ENCODE measurements at regions not wholly inside any gene's neighbourhood (a gene's known extent, or its start where the extent isn't known, plus 50 kb on each side); places are given as distances from the start of the nearest gene placed in this dataset.
A peak's percentile ranks its signal among the peaks of the same experiment; 100 is the strongest.
"Not testable (repeated sequence)": the region's sequence is repeated elsewhere in the genome, so short reads cannot be mapped to it uniquely, and the experiment has no call there.

DNA sequence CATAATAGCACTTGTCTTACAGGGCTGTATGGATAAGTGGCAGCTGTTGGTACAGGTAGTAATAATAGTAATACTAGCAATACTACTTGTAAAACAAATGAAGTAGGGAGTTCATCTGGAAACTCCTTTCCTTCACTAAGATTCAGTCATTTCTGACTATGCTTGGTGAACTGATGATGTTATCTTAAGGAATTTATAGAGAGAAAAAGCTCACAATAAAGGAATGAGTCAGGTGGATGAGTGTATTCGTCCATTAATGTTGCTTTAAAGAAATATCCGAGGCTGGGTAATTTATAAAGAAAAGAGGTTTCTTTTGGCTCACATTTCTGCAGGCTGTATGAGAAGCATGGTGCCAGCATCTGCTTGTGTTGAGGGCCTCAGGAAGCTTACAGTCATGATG lies 477.3 kb downstream of the KLF12 start:
- Histone ChIP-seq H3F3A (ENCODE audit: low read length, unreplicated experiment) (no peaks in the 10 kb centered on the region), H3K79me2 (ENCODE audit: low read length) (no peaks in the 10 kb centered on the region), H3K9me3 (ENCODE audit: low read length) (peaks cover 5% of the 10 kb centered on the region; the same call in 1 of the 2 replicates), H4K20me1 (ENCODE audit: low read length) (no peaks in the 10 kb centered on the region), H3K9me2 (replicated peaks; ENCODE audit: low read length) (no peaks in the 10 kb centered on the region), H2AFZ (ENCODE audit: low read length) (no peak overlapping the region), H3K4me1 (ENCODE audit: insufficient read depth, low read length) (peaks cover 6% of the 10 kb centered on the region; the same call in 1 of the 2 replicates), H3K9ac (ENCODE audit: low read length) (peak overlapping the region; percentile 14; the same call in 1 of the 2 replicates), H3K36me3 (ENCODE audit: low read depth, low read length) (peaks cover 8% of the 10 kb centered on the region; the same call in 1 of the 2 replicates), H3K4me2 (ENCODE audit: low read length) (peak overlapping the region; percentile 15; the same call in 1 of the 2 replicates), H3K27ac (ENCODE audit: low read length) (peak overlapping the region; percentile 77), H3K4me3 (ENCODE audit: low read length) (no peak overlapping the region), H3K27me3 (ENCODE audit: low read length) (no peaks in the 10 kb centered on the region)
- intact Hi-C loops (cut with micrococcal nuclease): no loop called here
- TF ChIP-seq EZH2 (IDR thresholded peaks at IDR 0.05; ENCODE audit: low read length, unreplicated experiment) (no peak), CTCF (conservative IDR thresholded peaks at IDR 0.05; ENCODE audit: low read depth, low read length) (no peak), EZH2phosphoT487 (IDR thresholded peaks at IDR 0.05; ENCODE audit: borderline replicate concordance, low read length) (no peak)
- no TSS peak for BruUV-seq (replicated peaks)
- ChIA-PET POLR2A (ENCODE audit: unreplicated experiment) (interaction anchor here (0.6 kb wide), 1 partner anchor 696 kb away, joined by 3 read pairs; no protein-coding TSS in a partner anchor), CTCF (no interaction called here)
- ATAC-seq (peak; percentile 94), DNase-seq (peak; percentile 70)

GRCh38 chr13:73653688-73654087 lies 480.5 kb downstream of the KLF12 start:
- intact Hi-C loops (cut with micrococcal nuclease): no loop called here
- Histone ChIP-seq H3K9me2 (replicated peaks; ENCODE audit: low read length) (no peaks in the 10 kb centered on the region), H3K4me3 (ENCODE audit: low read length) (no peak overlapping the region), H3K4me2 (ENCODE audit: low read length) (no peak overlapping the region), H3K36me3 (ENCODE audit: low read depth, low read length) (peaks cover 8% of the 10 kb centered on the region; the same call in 1 of the 2 replicates), H3K27me3 (ENCODE audit: low read length) (no peaks in the 10 kb centered on the region), H3K79me2 (ENCODE audit: low read length) (no peaks in the 10 kb centered on the region), H3K9ac (ENCODE audit: low read length) (no peak overlapping the region), H3K9me3 (ENCODE audit: low read length) (peaks cover 5% of the 10 kb centered on the region; the same call in 1 of the 2 replicates), H2AFZ (ENCODE audit: low read length) (no peak overlapping the region), H3F3A (ENCODE audit: low read length, unreplicated experiment) (no peaks in the 10 kb centered on the region), H4K20me1 (ENCODE audit: low read length) (no peaks in the 10 kb centered on the region), H3K27ac (ENCODE audit: low read length) (no peak overlapping the region), H3K4me1 (ENCODE audit: insufficient read depth, low read length) (peaks cover 6% of the 10 kb centered on the region; the same call in 1 of the 2 replicates)
- ChIA-PET POLR2A (ENCODE audit: unreplicated experiment) (no interaction called here), CTCF (no interaction called here)
- no TSS peak for BruUV-seq (replicated peaks)
- DNase-seq (no peak), ATAC-seq (no peak)
- TF ChIP-seq CTCF (conservative IDR thresholded peaks at IDR 0.05; ENCODE audit: low read depth, low read length): no peak
- no peak for TF ChIP-seq EZH2 (IDR thresholded peaks at IDR 0.05; ENCODE audit: low read length, unreplicated experiment)
- TF ChIP-seq EZH2phosphoT487 (IDR thresholded peaks at IDR 0.05; ENCODE audit: borderline replicate concordance, low read length): no peak

GRCh38 chr13:73647417-73647816 lies 486.8 kb downstream of the KLF12 start:
- no peaks in the 10 kb centered on the region for H3K36me3 ChIP-seq (ENCODE audit: low read depth, low read length)
- no peak for ATAC-seq
- H3K9me2 ChIP-seq (replicated peaks; ENCODE audit: low read length): no peaks in the 10 kb centered on the region
- no peak for DNase-seq
- no peaks in the 10 kb centered on the region for H3K27me3 ChIP-seq (ENCODE audit: low read length)
- no peak overlapping the region for H3K4me3 ChIP-seq (ENCODE audit: low read length)
- TF ChIP-seq EZH2phosphoT487 (IDR thresholded peaks at IDR 0.05; ENCODE audit: borderline replicate concordance, low read length) (no peak), CTCF (conservative IDR thresholded peaks at IDR 0.05; ENCODE audit: low read depth, low read length) (no peak), EZH2 (IDR thresholded peaks at IDR 0.05; ENCODE audit: low read length, unreplicated experiment) (no peak)
- H3K9ac ChIP-seq (ENCODE audit: low read length): no peak overlapping the region
- H2AFZ ChIP-seq (ENCODE audit: low read length): no peak overlapping the region
- CTCF ChIA-PET: no interaction called here
- POLR2A ChIA-PET (ENCODE audit: unreplicated experiment): no interaction called here
- H3F3A ChIP-seq (ENCODE audit: low read length, unreplicated experiment): no peaks in the 10 kb centered on the region
- H4K20me1 ChIP-seq (ENCODE audit: low read length): no peaks in the 10 kb centered on the region
- no peaks in the 10 kb centered on the region for H3K9me3 ChIP-seq (ENCODE audit: low read length)
- no peak overlapping the region for H3K27ac ChIP-seq (ENCODE audit: low read length)
- BruUV-seq (replicated peaks): no TSS peak
- H3K4me1 ChIP-seq (ENCODE audit: insufficient read depth, low read length): no peaks in the 10 kb centered on the region
- intact Hi-C loops (cut with micrococcal nuclease): no loop called here
- H3K4me2 ChIP-seq (ENCODE audit: low read length): no peak overlapping the region
- no peaks in the 10 kb centered on the region for H3K79me2 ChIP-seq (ENCODE audit: low read length)

- H3K9me2 ChIP-seq (replicated peaks; ENCODE audit: low read length); H3K36me3 ChIP-seq (ENCODE audit: low read depth, low read length); H3K27ac ChIP-seq (ENCODE audit: low read length); CTCF ChIA-PET; H3K9me3 ChIP-seq (ENCODE audit: low read length); H3K4me1 ChIP-seq (ENCODE audit: insufficient read depth, low read length); H3F3A ChIP-seq (ENCODE audit: low read length, unreplicated experiment); POLR2A ChIA-PET (ENCODE audit: unreplicated experiment); H2AFZ ChIP-seq (ENCODE audit: low read length); BruUV-seq (replicated peaks); H4K20me1 ChIP-seq (ENCODE audit: low read length); H3K4me3 ChIP-seq (ENCODE audit: low read length); ATAC-seq; H3K27me3 ChIP-seq (ENCODE audit: low read length); H3K9ac ChIP-seq (ENCODE audit: low read length); H3K79me2 ChIP-seq (ENCODE audit: low read length); H3K4me2 ChIP-seq (ENCODE audit: low read length); intact Hi-C loops (cut with micrococcal nuclease); DNase-seq: not testable (repeated sequence)
Observed at GRCh38 chr13:73640476-73641179, 493.6 kb downstream of the KLF12 start.

Measured in PC-3 (cell line).